ENCODE measurements at regions not wholly inside any gene's neighbourhood (a gene's known extent, or its start where the extent isn't known, plus 50 kb on each side); places are given as distances from the start of the nearest gene placed in this dataset.

DNA sequence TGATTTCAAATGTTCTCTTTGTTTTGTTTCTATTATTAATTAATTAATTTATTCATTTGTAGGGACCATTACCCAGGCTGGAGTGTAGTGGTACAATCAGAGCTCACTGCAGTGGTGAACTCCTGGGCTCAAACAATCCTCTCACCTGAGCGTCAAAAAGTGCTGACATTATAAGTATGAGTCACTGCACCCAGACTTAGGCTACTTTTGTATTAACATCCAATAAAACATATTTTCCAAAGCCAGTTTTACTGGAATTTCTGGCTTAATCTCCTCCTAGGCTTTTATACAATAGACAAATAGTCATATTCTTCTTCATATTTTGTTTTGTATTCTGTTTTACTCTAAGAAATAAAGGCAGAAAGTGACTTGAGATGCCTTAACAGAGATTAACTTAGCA lies 749.6 kb downstream of the SLC16A7 start:
- no peak for DNase-seq

DNA sequence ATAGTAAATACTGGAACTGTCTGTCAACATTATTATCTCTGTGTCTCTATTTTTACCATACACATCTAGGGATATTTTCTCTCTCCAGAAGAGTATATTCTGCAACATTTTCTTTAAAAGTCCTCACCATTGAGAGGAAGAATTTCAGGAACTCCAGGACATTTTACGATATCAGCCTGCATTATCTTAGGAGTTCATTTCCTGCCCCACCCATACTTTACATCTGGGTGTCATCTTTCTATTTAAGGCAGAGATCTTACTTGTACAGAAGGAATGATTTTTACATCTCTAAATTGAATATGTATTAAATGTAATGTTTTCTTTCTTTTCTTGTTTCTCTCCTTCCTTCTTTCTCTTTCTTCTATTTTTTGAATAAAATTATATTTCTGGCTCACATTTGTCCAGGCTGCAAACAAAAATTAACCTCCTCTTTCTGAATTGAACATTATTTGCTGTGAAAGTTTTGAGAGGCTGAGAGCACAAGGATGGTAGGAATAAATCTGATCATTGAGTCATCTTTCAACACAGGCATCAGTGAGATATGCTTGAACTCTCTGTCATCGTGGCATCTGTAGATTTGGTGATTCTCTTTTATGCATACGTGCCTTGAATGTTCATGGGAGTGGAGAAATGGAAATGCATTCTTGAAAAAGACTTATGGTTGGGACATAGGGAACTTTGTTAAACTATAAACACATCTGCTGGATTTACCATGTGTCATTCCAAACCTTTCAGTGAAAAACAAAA lies 753.6 kb downstream of the SLC16A7 start:
- no peak for DNase-seq

DNA sequence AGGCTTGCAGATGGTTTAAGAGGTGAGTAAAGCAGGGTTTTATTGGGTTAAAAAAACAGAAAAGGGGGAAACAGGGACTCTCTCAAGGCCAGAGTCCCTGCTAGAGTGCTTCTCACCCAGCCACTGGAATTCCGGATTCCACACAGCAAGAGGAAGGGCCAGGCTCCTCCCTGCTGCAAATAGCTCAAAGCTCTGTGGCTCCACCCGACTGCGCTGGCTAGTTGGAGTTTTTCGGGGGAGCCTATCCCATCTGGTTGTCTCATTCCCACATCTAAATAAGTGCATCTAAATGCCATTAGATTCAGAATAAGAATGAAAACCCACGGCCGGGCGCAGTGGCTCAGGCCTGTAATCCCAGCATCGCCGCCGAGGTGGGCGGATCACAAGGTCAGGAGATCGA lies 791.5 kb downstream of the SLC16A7 start:
- no peak for DNase-seq

DNA sequence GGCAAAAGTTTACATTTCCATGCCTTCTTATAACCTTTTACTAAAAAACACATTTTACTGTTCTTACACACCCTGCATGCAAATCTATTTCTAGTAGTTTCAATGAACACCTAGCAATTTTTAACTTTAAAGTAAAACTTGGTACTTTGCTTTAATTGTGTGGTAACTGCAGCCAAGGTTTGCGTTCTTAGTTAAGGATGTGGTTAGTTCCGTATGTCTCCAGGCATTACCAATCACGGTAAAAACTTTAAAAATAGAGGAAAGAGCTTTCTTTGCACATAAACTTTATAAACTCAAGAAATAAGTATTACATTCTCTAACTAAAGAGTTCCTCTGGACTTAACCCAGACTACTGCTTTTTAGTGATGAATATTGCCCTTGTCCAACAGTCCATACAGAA lies 795.2 kb downstream of the SLC16A7 start:
- DNase-seq = no peak

DNA sequence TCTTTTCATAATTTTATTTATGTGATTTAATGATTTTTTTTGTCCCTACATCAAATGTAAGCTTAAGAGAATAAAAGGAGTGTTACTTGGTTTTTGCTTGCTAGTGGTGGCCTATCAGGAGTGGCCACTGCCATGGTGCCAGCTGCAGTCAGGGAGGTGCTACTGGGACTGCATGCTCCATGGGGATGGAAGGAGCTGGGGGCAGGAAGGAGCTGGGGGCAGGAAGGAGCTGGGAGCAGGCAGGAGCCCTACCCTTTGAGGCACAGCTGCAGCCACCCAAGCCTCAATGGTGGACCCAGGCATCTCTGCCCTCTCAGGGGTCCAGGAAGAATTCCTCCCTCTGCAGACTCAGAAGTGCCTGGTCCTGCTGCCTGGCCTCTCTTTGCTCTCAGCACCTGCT lies 796.0 kb downstream of the SLC16A7 start:
- DNase-seq = no peak

DNA sequence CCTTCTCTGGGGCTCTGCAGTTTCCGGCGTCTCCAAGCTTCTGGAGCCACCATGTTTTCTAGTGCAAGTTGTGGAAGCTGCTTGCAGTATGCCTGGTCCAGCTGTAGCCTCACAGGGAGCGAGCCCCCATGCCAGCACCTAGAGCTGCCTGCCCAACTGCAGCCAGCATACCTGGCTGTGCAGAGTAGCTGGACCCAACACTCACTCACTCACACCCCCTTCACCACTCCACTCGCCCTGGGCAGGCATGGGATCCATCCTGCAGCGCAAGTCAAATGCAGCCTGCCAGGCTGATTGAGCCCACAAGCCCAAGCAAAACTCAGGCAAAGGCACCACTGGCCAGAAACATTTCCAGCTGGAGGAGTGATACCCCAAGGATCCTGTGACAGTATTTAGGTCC lies 797.3 kb downstream of the SLC16A7 start:
- no peak for DNase-seq

DNA sequence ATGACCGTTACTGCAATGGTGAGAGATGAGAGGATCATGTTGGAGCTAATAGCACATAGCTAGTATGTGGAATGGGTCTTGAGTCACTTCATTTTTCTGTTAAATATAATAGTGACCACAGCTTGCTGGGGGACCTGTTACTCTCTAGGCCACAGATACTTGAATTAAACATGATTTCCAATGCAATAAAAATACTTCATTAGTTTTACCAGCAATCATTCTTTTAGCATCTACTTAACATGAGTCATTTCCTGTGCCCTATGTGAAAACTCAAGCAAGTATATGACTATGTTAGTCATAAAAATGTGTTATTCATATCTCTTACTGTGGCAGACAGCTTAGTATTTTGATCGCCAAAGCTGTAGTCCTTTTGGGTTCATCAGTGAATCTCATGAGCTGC lies 798.8 kb downstream of the SLC16A7 start:
- no peak for DNase-seq

DNA sequence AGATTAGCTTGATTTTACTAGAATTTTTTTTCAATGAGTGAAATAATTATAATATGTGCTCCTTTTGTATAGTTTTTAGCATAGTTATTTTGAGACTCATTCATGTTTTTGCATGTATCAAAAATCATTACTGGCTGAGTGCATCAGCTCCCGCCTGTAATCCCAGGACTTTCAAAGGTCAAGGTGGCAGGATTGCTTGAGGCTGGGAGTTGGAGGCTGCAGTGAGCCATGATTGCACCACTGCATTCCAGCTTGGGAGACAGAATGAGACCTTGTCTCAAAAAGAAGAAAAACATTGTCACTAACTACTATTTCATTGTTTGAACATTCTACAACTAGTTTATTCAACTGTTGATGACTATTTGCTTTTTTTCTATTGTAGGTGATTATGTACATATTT lies 802.7 kb downstream of the SLC16A7 start:
- DNase-seq = no peak

DNA sequence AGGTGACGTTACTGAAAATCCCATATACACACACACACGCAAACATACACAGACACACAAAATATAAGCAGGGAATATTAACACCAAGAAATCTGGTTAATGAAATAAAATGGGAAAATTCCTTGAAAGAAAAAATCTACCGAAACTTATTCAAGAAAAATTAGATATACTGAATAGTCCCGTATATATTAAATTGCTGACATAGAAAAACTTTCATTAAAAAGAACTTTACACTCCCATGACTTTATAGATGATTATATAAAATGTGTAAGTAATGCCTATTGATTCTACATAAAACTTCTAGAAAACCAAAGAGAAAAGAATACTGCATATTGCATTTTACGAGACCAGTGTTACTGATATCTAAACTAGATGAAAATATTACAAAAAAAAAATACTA lies 803.2 kb downstream of the SLC16A7 start:
- DNase-seq = no peak

DNA sequence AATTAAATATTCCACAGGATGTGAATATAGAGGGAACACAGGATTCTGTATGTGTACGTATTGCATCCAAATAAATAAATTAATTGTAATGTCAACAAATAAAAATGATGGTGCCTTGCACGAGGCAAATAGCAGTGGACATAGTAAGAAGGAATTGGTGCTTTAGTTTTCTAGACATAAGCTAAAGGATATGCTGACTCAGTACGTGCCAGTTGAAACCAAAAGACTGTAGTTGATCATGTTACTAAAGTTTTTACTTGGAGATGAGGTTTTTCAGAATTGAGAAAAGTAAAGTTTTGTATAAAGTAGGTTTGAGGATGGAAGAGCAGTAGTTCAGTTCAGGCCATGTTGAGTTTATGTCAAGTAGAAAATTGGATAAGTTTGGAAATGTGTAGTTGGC lies 807.2 kb downstream of the SLC16A7 start:
- DNase-seq = no peak

DNA sequence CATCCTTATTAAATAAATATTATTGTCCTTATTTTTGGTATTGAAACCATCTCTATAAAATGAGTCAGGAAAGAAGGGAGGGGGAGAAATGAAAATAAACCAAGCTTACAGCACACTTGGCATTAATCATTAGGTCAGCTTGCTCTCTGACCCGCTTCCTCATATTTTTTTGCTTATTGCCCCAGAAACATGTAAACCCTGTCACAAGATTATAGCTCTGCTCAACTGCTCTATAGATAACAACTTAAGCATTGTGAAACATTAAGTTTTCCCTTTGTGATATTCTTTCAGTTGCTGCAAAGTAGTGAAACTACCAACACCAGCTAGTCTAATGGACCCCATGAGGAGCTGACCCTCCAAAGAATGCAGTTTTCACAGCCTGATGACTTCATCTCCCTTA lies 819.5 kb downstream of the SLC16A7 start:
- no peak for DNase-seq

DNA sequence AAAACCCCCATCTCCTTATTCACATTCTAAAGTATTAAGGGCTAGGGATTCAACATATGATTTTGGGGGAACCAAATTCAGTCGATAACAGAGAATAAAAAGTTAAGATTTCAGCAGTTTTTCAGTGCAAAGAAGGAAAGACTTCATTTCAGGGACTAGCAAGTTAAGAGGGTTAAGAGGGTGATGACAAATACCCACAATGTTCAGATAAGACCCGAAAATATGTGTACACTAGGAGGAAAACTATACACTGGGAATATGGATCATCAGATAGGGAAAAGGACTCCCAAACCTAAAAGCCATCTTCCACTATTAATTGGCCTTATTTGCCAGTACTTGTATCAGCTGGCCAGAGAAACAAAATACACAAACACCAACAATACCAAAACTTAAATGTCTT lies 824.2 kb downstream of the SLC16A7 start:
- no peak for DNase-seq

DNA sequence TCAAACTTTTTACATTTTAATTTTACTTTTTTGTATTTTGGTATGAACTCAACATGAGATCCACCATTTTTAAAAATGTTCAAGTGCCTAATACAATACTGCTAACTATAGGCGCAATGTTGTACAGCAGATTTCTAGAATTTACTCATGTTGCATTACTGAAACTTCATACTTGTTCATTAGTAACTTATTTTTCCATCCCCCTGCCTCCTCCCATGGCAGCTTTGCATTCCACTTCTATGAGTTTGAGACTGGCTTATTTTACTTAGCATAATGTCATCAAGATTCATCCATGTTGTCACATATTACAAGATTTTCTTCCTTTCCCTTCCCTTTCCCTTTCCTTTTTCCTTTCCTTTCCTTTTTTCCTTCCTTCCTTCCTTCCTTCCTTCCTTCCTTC lies 825.9 kb downstream of the SLC16A7 start:
- DNase-seq = no peak

DNA sequence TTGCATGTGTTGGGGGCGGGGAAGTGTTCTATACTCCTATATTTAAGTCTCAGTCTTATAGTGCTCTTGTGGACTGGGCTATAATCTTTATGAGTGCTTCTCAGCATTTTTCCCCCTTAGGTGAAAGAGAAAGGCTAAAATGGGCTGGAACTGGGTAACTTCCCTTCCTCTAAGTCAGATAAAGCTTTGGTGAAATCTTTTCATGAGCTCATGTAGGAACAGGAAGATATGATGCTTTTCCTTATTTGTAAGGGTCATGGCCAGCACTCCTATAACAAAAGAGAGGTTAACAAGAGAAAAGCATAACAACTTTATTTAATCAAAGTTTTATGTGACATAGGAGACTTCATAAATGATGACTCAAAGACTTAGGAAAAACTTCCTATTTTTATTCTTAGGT lies 841.5 kb downstream of the SLC16A7 start:
- DNase-seq = no peak

DNA sequence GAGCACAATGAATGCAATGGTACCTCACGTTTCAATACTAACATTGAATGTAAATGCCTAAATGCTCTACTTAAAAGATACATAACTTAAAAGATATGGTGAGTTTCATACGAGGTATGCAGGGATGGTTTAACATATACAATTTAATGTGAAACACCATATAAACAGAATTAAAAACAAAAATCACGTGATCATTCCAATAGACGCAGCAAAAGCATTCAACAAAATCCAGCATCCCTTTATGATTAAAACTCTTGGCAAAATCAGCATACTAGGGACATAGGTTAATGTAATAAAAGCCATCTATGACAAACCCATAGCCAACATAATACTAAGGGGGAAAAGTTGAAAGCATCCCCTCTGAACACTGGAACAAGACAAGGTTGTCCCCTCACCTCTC lies 845.7 kb downstream of the SLC16A7 start:
- no peak for DNase-seq

DNA sequence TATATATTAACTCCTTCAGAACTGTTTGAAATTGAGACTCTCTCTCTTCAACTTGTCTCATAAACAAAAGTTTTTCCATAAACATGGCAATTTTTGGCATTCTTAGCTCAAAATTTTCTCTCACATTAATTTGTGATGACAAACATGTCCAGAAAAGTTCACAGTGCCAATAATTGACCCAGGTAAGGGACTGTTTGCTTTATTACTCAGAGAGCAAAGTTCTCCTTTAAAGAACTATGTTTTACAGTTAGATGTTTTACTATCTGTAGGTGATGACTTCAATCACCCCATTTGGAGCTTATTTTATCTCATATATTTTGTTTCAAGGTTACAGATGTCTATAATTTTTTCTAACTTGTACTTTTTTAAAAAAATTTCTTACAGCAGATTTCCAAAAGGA lies 855.6 kb downstream of the SLC16A7 start:
- no peak for DNase-seq

DNA sequence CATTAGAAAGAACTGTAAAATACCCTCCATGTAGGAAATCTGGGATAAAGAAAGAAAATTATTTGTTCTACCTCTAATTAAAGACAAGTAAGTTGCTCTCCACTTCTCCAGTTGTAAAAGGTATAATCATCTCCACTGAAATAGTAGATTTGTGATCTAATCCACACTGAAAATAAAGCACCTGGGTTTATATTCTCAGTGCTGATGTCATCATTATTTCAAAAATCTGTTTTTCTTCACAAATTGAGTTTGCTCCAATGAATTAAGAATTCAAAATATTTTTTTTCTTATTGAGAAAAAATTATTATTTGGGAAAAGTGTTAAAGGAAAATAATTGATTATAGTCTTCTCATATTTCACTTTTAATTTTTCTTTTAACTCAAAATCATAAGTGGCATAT lies 869.2 kb downstream of the SLC16A7 start:
- no peak for DNase-seq

DNA sequence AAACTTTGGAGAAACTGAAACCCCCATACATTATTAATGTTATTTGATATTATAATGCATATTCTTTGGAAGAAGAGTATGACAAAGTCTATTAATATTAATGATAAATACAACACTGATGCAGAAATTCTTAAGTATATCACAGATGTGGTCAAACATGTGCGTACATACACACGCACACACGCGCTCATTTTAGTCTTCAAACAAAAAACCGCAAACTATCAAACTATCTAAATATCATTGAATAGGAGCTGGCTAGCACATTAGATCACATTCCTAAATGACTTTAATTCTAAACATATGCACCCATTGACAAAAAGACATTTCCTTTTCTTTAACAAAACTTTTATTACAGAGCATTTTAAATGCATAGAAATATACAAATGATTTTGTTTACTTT lies 872.7 kb downstream of the SLC16A7 start:
- DNase-seq = no peak

DNA sequence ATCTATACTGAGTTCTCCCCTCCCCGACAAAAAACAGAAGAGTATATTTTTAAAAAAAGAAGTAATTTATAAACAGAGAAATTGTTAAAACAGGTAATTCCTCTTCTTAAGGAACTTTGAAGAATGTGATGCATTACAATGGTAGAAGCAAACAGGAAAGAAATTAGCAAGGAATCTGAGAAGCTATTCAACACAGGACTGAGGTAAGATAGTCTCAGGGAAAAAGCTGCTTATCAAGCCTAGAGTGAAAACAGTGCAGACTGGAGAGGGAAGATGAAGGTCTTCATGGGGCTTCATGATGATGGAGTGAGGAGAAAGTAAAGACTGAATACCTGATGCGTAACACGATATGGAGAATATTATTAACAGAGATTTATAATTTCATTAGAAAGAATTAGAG lies 880.0 kb downstream of the SLC16A7 start:
- DNase-seq = no peak

DNA sequence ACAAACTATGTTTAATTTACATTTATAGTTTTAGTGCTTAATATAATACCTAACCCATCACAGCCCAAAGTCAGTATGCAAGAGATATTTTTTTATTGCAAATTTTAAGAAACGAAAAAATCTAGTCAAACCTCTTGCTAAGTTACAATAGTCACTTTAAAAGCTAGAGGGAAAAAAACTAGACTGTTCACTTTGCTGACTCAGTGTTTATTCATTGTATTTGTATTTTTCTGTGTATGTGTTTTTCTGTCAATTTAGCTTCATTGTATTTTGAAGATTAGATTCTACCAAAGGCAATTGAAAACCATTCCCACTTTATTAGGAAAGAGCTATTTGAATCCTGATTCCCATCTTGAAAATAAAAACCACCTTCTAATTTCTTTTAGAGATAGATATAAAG lies 891.5 kb downstream of the SLC16A7 start:
- no peak for DNase-seq

DNA sequence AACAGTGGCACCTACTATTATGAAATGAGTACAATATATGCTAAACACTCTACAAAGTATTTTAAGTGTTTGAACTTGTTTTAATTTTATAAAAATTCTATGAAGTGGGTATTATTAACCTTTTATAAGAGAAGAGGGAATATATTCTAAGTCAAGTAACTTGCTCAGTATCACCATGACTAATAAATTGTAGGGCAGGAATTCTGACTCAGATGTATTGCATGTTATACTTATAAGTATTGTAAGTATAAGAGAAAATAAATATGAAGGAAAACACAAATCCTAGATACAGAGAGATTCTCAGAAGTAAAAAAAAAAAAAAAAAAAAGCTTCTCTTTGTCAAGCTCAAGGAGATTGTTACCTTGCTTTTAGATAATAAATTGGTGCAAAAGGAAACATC lies 893.2 kb downstream of the SLC16A7 start:
- no peak for DNase-seq

DNA sequence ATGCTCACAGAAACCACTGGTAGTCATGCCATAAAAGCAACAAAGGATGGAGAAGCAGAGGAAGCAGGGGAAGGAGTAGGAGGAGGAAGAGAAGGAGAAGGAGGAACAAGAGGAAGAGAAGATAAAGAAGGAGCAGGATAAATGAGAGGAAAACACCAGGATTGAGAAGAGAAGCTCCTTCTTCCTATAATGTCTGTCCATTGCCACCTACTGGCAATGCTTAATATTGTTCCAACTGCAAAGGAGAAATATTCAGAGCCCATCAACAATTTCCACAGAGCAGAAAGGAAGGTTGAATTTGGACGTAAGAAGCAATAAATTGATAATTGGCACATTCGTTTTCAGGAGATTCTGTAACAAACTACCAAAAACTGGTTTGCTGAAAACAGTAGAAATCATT lies 898.4 kb downstream of the SLC16A7 start:
- DNase-seq = peak; percentile 4

DNA sequence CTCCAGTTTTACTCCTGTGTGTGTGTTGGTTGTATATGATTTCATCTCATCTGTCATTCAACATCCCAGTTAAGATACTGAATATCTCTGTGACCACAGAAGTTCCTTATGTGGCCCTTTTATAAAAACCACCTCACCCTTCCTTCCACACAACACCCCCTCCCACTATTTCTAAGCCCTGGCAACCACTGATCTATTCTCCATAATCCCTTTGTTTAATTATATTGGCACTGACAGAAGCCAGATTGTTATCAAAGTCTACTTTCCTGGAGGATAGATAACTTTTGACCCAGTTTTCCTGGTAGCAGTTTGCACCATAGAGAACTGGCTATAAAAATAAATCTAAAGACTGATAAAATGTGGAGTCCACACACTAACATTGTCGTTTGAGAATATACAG lies 902.8 kb downstream of the SLC16A7 start:
- DNase-seq = no peak

DNA sequence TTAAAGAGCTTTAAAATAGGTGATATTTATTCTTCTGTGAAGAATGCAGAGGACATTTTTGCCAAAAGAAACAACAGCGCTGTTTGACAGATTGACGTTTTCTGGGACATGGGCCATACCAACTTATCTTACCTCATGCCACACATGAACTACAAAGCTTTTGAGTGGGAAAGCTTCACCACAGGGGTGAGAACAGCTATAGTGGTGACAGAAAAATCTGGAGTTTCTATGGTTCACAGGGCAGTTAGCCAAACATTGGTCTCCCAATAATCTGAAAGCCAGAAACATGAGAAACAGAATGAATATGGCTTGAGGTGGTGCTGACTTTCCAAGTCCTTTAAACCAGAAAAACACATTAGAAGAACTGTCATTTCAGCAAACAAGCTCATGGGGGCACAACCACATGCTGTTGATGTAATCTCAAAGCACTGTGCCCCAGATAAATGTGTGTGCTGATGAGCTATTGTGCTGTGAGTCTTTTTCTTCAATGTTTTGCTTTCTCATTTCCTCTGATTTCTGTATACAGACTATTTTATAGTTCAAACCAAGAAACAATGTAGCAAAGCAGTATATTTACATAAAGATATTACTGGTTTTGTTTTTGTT lies 905.4 kb downstream of the SLC16A7 start:
- DNase-seq = no peak

Data from left kidney (tissue), 1 donor.